Esophagus squamous epithelium (tissue), 4 donors: ENCODE measurements at regions not wholly inside any gene's neighbourhood (a gene's known extent, or its start where the extent isn't known, plus 50 kb on each side); places are given as distances from the start of the nearest gene placed in this dataset.

Experiments used
- CTCF ChIP-seq, 6 experiments: fragments of 450-650 bp in 4 of 6; fragments of 200-600 bp in 2 of 6; sonication (generic) in 2 of 6; IDR thresholded peaks; one replicate each; pipeline ENCODE4 v1.5.1; 2016 to 2019; ENCODE audit warnings: antibody characterized with exemption in 6 of 6, mild to moderate bottlenecking in 4 of 6, moderate library complexity in 4 of 6
- POLR2A ChIP-seq, 4 donors: fragments of 450-650 bp; IDR thresholded peaks; one replicate each; pipeline ENCODE4 v1.6.1; 2017; ENCODE audit warnings: antibody characterized with exemption in 4 of 4, mild to moderate bottlenecking in 4 of 4, moderate library complexity in 3 of 4

- TF ChIP-seq CTCF (IDR thresholded peaks at IDR 0.05) = no peak
- no peak for TF ChIP-seq POLR2A (IDR thresholded peaks at IDR 0.05)
Observed at GRCh38 chr2:66235428-66235827, 199.5 kb upstream of the MEIS1 start.
